GM10266 (cell line): ENCODE measurements at regions not wholly inside any gene's neighbourhood (a gene's known extent, or its start where the extent isn't known, plus 50 kb on each side); places are given as distances from the start of the nearest gene placed in this dataset.
"Not testable (repeated sequence)": the region's sequence is repeated elsewhere in the genome, so short reads cannot be mapped to it uniquely, and the experiment has no call there.

Experiments used
- DNase-seq: peaks from one replicate; pipeline ENCODE4 v3.0.0; 2012; ENCODE audit errors: extremely low spot score
- CTCF ChIP-seq: IDR thresholded peaks from 2 replicates; pipeline ENCODE4 v1.5.1; 2012; ENCODE audit warnings: mild to moderate bottlenecking, low read depth; ENCODE audit not compliant: control insufficient read depth, insufficient read depth; ENCODE audit errors: missing control alignments

- TF ChIP-seq CTCF: no peak
- no peak for DNase-seq
Measured at GRCh38 chr10:7108141-7108540, 302.7 kb downstream of the SFMBT2 start.

GRCh38 chr10:7107285-7107684 lies 303.5 kb downstream of the SFMBT2 start:
- TF ChIP-seq CTCF: no peak
- DNase-seq: no peak

GRCh38 chr10:7104379-7104778 lies 306.5 kb downstream of the SFMBT2 start:
- not testable (repeated sequence) for DNase-seq

- TF ChIP-seq CTCF: no peak
- no peak for DNase-seq
Measured at GRCh38 chr10:7102557-7103349, 308.1 kb downstream of the SFMBT2 start.

GRCh38 chr10:7102084-7102483 lies 308.8 kb downstream of the SFMBT2 start:
- no peak for DNase-seq
- no peak for TF ChIP-seq CTCF

- TF ChIP-seq CTCF: no peak
- no peak for DNase-seq
Measured at GRCh38 chr10:7101451-7101850, 309.4 kb downstream of the SFMBT2 start.

- no peak for TF ChIP-seq CTCF
- no peak for DNase-seq
Measured at GRCh38 chr10:7100032-7100702, 310.7 kb downstream of the SFMBT2 start.
